ENCODE measurements at regions not wholly inside any gene's neighbourhood (a gene's known extent, or its start where the extent isn't known, plus 50 kb on each side); places are given as distances from the start of the nearest gene placed in this dataset.

- ChIA-PET POLR2A (no interaction called here), RAD21 (ENCODE audit: low non-redundant PET in 1 of 2, low total read pairs in 2 of 2, uncharacterized antibody in 2 of 2, unreplicated experiment in 2 of 2) (no interaction called here), CTCF (no interaction called here)
- no peaks in the 10 kb centered on the region for H3K4me1 ChIP-seq (ENCODE audit: control insufficient read depth in 1 of 2, insufficient read depth in 2 of 2, low read length in 2 of 2)
- H3K27ac ChIP-seq (ENCODE audit: low read depth, low read length): no peak overlapping the region
- H2AFZ ChIP-seq (ENCODE audit: low read depth, low read length, poor library complexity, severe bottlenecking): no peak overlapping the region
- H4K20me1 ChIP-seq (ENCODE audit: insufficient read depth): no peaks in the 10 kb centered on the region
- H3K4me2 ChIP-seq (ENCODE audit: low read length): no peak overlapping the region
- TF ChIP-seq EZH2phosphoT487 (IDR thresholded peaks at IDR 0.05; ENCODE audit: borderline replicate concordance) (no peak), ELF1 (IDR thresholded peaks at IDR 0.05; ENCODE audit: borderline replicate concordance, low read depth) (no peak), MAX (IDR thresholded peaks at IDR 0.05) (no peak)
- H3K36me3 ChIP-seq (ENCODE audit: control insufficient read depth in 1 of 2, insufficient read depth in 2 of 2, low read length in 2 of 2): no peaks in the 10 kb centered on the region
- intact Hi-C loops (cut with micrococcal nuclease): no loop called here
- no TSS peak for BruUV-seq (replicated peaks)
- ATAC-seq (no peak), DNase-seq (ENCODE audit: low read depth, low spot score) (no peak)
- H3K27me3 ChIP-seq (ENCODE audit: insufficient read depth, low read length): no peaks in the 10 kb centered on the region
- H3K4me3 ChIP-seq (replicated peaks in 1 of 2; ENCODE audit: low read depth in 1 of 2, low read length in 2 of 2): no peak overlapping the region
- peaks cover 0 to 6% of the 10 kb centered on the region in 2 experiments; a peak in 2 of 4 replicates for H3K9me3 ChIP-seq (ENCODE audit: control insufficient read depth in 1 of 2, insufficient read depth in 1 of 2, low read depth in 1 of 2, low read length in 2 of 2)
- no peak overlapping the region for H3K9ac ChIP-seq (ENCODE audit: low read length)
- H3K79me2 ChIP-seq (ENCODE audit: insufficient read depth, low read length): no peaks in the 10 kb centered on the region
- no peaks in the 10 kb centered on the region for H3K9me2 ChIP-seq (ENCODE audit: insufficient read depth)
These were observed 110.0 kb upstream of the DACH1 start for GRCh38 chr13:71977028-71977427.

GRCh38 chr13:71967990-71968389 is 101.0 kb upstream of the DACH1 start:
- H3K79me2 ChIP-seq (ENCODE audit: insufficient read depth, low read length): no peaks in the 10 kb centered on the region
- no peaks in the 10 kb centered on the region for H3K9me2 ChIP-seq (ENCODE audit: insufficient read depth)
- RAD21 ChIA-PET (ENCODE audit: low non-redundant PET in 1 of 2, low total read pairs in 2 of 2, uncharacterized antibody in 2 of 2, unreplicated experiment in 2 of 2): interaction anchor here in 1 of 2 experiments (0.7 kb wide), 1 partner anchor 141 kb away, joined by 5 read pairs; no protein-coding TSS in a partner anchor
- no peak for DNase-seq (ENCODE audit: low read depth, low spot score)
- ATAC-seq: no peak
- CTCF ChIA-PET: no interaction called here
- no peak overlapping the region for H2AFZ ChIP-seq (ENCODE audit: low read depth, low read length, poor library complexity, severe bottlenecking)
- intact Hi-C loops (cut with micrococcal nuclease): no loop called here
- no peak overlapping the region for H3K27ac ChIP-seq (ENCODE audit: low read depth, low read length)
- no peaks in the 10 kb centered on the region for H3K27me3 ChIP-seq (ENCODE audit: insufficient read depth, low read length)
- no peaks in the 10 kb centered on the region for H3K4me1 ChIP-seq (ENCODE audit: control insufficient read depth in 1 of 2, insufficient read depth in 2 of 2, low read length in 2 of 2)
- no peak overlapping the region for H3K4me3 ChIP-seq (replicated peaks in 1 of 2; ENCODE audit: low read depth in 1 of 2, low read length in 2 of 2)
- H4K20me1 ChIP-seq (ENCODE audit: insufficient read depth): no peaks in the 10 kb centered on the region
- POLR2A ChIA-PET: no interaction called here
- no TSS peak for BruUV-seq (replicated peaks)
- no peak overlapping the region for H3K4me2 ChIP-seq (ENCODE audit: low read length)
- no peak for TF ChIP-seq ELF1 (IDR thresholded peaks at IDR 0.05; ENCODE audit: borderline replicate concordance, low read depth)
- no peak for TF ChIP-seq POLR2A (IDR thresholded peaks at IDR 0.05; ENCODE audit: borderline replicate concordance, extremely low read depth, insufficient read depth, insufficient read length)
- no peak for TF ChIP-seq ZNF274 (IDR thresholded peaks at IDR 0.05; ENCODE audit: low read depth, low read length)
- no peak for TF ChIP-seq POLR2AphosphoS5 (IDR thresholded peaks at IDR 0.05; ENCODE audit: low read depth, low read length)
- no peak overlapping the region for H3K9ac ChIP-seq (ENCODE audit: low read length)
- H3K9me3 ChIP-seq (ENCODE audit: control insufficient read depth in 1 of 2, insufficient read depth in 1 of 2, low read depth in 1 of 2, low read length in 2 of 2): no peaks in the 10 kb centered on the region; a peak in 1 of 4 replicates
- H3K36me3 ChIP-seq (ENCODE audit: control insufficient read depth in 1 of 2, insufficient read depth in 2 of 2, low read length in 2 of 2): no peaks in the 10 kb centered on the region
